Smooth muscle cell (in vitro differentiated cells): ENCODE measurements at regions not wholly inside any gene's neighbourhood (a gene's known extent, or its start where the extent isn't known, plus 50 kb on each side); places are given as distances from the start of the nearest gene placed in this dataset.

ENCODE experiments used
- DNase-seq: peaks from one replicate; lab custom pipeline; 2025; ENCODE audit not compliant: unreplicated experiment; lab: John Stamatoyannopoulos, UW
- H2AFZ ChIP-seq: fragments of 200-600 bp; sonication (generic); 2 replicates; pipeline ENCODE4 v1.6.0; 2016; ENCODE audit warnings: antibody characterized with exemption, low read depth, mild to moderate bottlenecking
- H3F3A ChIP-seq: fragments of 200-600 bp; sonication (generic); 2 replicates; pipeline ENCODE4 v1.6.0; 2017; ENCODE audit warnings: antibody characterized with exemption, low read depth
- H3K27ac ChIP-seq: fragments of 200-600 bp; sonication (generic); 2 replicates; pipeline ENCODE4 v1.5.1; 2016; ENCODE audit warnings: low read depth, mild to moderate bottlenecking
- H3K27me3 ChIP-seq: fragments of 200-600 bp; sonication (generic); 2 replicates; pipeline ENCODE4 v1.6.1; 2016; ENCODE audit warnings: low read depth, mild to moderate bottlenecking
- H3K36me3 ChIP-seq: fragments of 200-600 bp; sonication (generic); 2 replicates; pipeline ENCODE4 v1.5.1; 2016; ENCODE audit warnings: low read depth
- H3K4me1 ChIP-seq: fragments of 200-600 bp; sonication (generic); 2 replicates; pipeline ENCODE4 v1.5.1; 2016; ENCODE audit warnings: low read depth
- H3K4me2 ChIP-seq: fragments of 200-600 bp; sonication (generic); 2 replicates; pipeline ENCODE4 v1.6.0; 2016; ENCODE audit warnings: mild to moderate bottlenecking
- H3K4me3 ChIP-seq: fragments of 200-600 bp; sonication (generic); 2 replicates; pipeline ENCODE4 v1.5.1; 2016; ENCODE audit warnings: mild to moderate bottlenecking
- H3K79me2 ChIP-seq: fragments of 200-600 bp; sonication (generic); 2 replicates; pipeline ENCODE4 v1.6.0; 2016; ENCODE audit warnings: low read depth, mild to moderate bottlenecking
- H3K9ac ChIP-seq: fragments of 200-600 bp; sonication (generic); 2 replicates; pipeline ENCODE4 v1.6.0; 2016; ENCODE audit warnings: low read depth
- H3K9me3 ChIP-seq: fragments of 200-600 bp; sonication (generic); replicated peaks from 2 replicates; pipeline ENCODE4 v1.5.1; 2016; ENCODE audit warnings: low read depth
- H4K20me1 ChIP-seq: fragments of 200-600 bp; sonication (generic); 2 replicates; pipeline ENCODE4 v1.6.0; 2016; ENCODE audit warnings: low read depth
- CTCF ChIP-seq: fragments of 200-600 bp; sonication (generic); IDR thresholded peaks from 2 replicates; pipeline ENCODE4 v1.5.1; 2017; ENCODE audit warnings: borderline replicate concordance, mild to moderate bottlenecking, antibody characterized with exemption; ENCODE audit not compliant: insufficient read depth, poor library complexity, severe bottlenecking
- WGBS: methylation state at CpG from one replicate; pipeline ENCODE4 v1.1.7; 2016; ENCODE audit warnings: low lambda C conversion rate; 5-methylcytosine and 5-hydroxymethylcytosine counted together

- Histone ChIP-seq H2AFZ (no peak overlapping the region), H3F3A (no peaks in the 10 kb centered on the region), H3K27me3 (no peaks in the 10 kb centered on the region), H4K20me1 (no peaks in the 10 kb centered on the region), H3K79me2 (no peaks in the 10 kb centered on the region), H3K4me3 (no peak overlapping the region), H3K4me1 (peaks cover 35% of the 10 kb centered on the region), H3K36me3 (no peaks in the 10 kb centered on the region), H3K4me2 (peak overlapping the region; percentile 13), H3K9me3 (no peaks in the 10 kb centered on the region), H3K9ac (no peak overlapping the region), H3K27ac (no peak overlapping the region)
- TF ChIP-seq CTCF: no peak
- no peak for DNase-seq
- 55% methylated on average over 2 of the region's 2 CpGs for WGBS
Measured at GRCh38 chr2:146821836-146822316, 1023.0 kb upstream of the ACVR2A start.

GRCh38 chr2:146820672-146821071 lies 1024.2 kb upstream of the ACVR2A start:
- no peaks in the 10 kb centered on the region for H4K20me1 ChIP-seq
- no peaks in the 10 kb centered on the region for H3K27me3 ChIP-seq
- no peaks in the 10 kb centered on the region for H3K36me3 ChIP-seq
- H2AFZ ChIP-seq: no peak overlapping the region
- no peak overlapping the region for H3K4me2 ChIP-seq
- no peaks in the 10 kb centered on the region for H3K79me2 ChIP-seq
- no peak for TF ChIP-seq CTCF
- H3K4me3 ChIP-seq: no peak overlapping the region
- H3K9ac ChIP-seq: no peak overlapping the region
- H3K27ac ChIP-seq: no peak overlapping the region
- DNase-seq: no peak
- H3F3A ChIP-seq: no peaks in the 10 kb centered on the region
- WGBS: 86% methylated on average over 3 of the region's 3 CpGs
- H3K9me3 ChIP-seq: no peaks in the 10 kb centered on the region
- H3K4me1 ChIP-seq: peaks cover 32% of the 10 kb centered on the region

GRCh38 chr2:146818122-146818521 lies 1026.7 kb upstream of the ACVR2A start:
- Histone ChIP-seq H3K36me3 (no peaks in the 10 kb centered on the region), H3K27ac (peak overlapping the region; percentile 85), H3K4me3 (no peak overlapping the region), H3K27me3 (no peaks in the 10 kb centered on the region), H3K9ac (peak overlapping the region; percentile 63), H3F3A (no peaks in the 10 kb centered on the region), H2AFZ (peak overlapping the region; percentile 13), H3K79me2 (no peaks in the 10 kb centered on the region), H3K4me1 (peaks cover 32% of the 10 kb centered on the region), H3K9me3 (no peaks in the 10 kb centered on the region), H3K4me2 (peak overlapping the region; percentile 45), H4K20me1 (no peaks in the 10 kb centered on the region)
- no peak for DNase-seq
- no peak for TF ChIP-seq CTCF
- WGBS: 67% methylated on average over 1 of the region's 1 CpG

- Histone ChIP-seq H3K9ac (peak overlapping the region; percentile 63), H3K4me2 (peak overlapping the region; percentile 45), H4K20me1 (no peaks in the 10 kb centered on the region), H3K4me1 (peaks cover 30% of the 10 kb centered on the region), H3K27me3 (no peaks in the 10 kb centered on the region), H3K27ac (peak overlapping the region; percentile 85), H3K4me3 (no peak overlapping the region), H3K9me3 (no peaks in the 10 kb centered on the region), H2AFZ (peak overlapping the region; percentile 13), H3K79me2 (no peaks in the 10 kb centered on the region), H3F3A (no peaks in the 10 kb centered on the region), H3K36me3 (no peaks in the 10 kb centered on the region)
- no peak for TF ChIP-seq CTCF
- no peak for DNase-seq
- WGBS: 70% methylated on average over 1 of the region's 1 CpG
Measured at GRCh38 chr2:146817613-146818012, 1027.2 kb upstream of the ACVR2A start.
